GM21825 (cell line): ENCODE measurements at regions not wholly inside any gene's neighbourhood (a gene's known extent, or its start where the extent isn't known, plus 50 kb on each side); places are given as distances from the start of the nearest gene placed in this dataset.

Experiments used
- ATAC-seq: cut with Tn5 transposase; IDR thresholded peaks from one replicate; pipeline ENCODE4 v1.9.1; 2021; ENCODE audit warnings: mild to moderate bottlenecking, moderate library complexity; ENCODE audit not compliant: unreplicated experiment

DNA sequence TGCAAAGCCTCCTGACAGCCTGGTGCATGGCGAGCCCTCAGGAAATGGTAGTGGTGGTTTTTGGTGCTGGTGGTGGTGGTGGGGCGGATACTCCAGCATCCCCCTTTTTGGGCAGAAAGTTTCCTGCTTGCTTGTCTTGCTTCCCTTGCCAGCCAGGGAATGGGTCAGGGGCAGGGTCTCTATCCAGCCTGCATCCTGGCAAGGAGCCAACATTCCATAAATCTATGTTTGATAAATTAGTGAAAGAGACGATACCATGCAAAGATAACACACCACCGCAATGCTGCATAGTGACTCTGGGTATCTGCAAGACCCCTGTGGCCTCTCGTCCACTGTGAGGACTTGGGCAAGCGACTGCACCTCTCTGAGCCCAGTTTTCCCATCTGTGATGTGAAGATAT is 246.2 kb downstream of the LRFN2 start:
- ATAC-seq, result no peak

DNA sequence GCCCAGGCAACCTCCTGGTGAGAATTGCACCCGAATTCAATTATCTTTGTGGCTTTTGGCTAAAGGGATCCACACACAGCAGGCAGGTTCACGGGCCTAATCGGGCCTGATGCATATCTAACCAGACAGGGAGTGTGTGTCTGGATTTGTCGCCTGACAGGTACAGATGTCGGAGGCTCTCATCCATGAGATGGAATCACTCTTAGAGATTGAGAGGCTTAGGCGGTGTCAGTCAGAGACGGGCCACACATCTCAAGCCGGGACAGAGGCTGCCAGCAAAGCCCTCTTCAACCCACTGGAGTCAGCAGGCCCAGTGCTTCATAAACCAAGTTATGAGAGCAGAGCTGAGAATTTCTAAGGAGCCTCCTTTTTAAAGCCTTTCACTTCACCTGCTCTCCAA is 247.0 kb downstream of the LRFN2 start:
- ATAC-seq, result no peak

DNA sequence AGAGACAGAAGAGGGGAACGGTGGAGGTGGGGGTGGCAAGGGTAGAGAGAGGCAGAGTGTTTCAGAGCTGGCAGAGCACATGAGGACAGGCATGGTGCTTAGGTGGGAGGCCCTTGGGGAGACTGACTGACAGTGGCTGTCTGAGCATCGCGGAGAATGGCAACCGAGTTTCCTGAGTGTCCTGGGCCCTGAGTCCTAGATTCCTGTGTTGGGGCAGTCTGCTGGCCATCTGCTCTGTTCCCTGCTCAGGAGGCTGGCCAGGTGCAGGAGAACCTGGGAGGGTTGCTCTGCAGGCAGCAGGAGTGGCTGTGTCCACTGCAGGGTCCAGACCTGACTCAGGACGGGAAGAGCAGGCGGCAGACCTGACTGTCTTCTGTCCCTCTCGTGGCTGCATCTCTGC is 248.9 kb downstream of the LRFN2 start:
- ATAC-seq, result no peak

DNA sequence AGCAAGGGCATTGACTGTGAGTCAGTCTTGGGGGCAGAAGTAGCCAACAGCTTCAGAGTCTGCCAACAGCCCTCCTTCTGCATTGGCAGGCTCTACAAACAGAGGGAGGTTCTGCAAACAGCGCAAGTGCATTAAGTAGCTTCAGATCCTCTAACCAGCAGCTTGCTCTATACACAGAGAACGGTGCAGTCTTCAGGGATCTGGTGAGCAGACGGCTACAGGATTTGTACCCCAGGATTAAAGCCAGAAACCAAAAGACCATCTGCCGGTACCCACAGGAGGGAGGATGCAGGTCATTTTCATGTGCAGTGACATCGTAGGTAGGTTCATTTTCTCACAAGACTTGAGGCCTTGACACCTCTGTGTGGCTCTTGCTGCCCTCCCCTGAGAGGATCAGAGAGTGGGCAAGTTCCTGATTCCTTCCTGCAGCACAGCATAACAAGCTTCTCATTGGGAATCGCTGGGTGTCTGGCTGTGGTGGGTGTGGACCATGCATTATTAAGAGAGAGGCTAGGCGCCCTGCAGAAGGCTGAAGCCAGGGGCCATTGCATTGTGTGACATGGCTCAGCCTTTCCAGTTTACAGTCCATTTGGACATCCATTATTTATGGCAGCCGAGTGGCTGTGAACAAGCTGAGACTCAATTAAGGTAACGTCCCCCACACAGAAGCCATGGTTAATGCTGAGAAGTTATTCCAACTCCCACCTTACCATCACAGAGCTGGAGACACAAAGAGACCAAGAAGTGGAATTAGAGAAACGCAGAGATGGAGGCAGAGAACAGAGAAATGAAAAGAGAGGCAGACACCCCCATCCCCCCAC is 250.0 kb downstream of the LRFN2 start:
- ATAC-seq, result no peak

DNA sequence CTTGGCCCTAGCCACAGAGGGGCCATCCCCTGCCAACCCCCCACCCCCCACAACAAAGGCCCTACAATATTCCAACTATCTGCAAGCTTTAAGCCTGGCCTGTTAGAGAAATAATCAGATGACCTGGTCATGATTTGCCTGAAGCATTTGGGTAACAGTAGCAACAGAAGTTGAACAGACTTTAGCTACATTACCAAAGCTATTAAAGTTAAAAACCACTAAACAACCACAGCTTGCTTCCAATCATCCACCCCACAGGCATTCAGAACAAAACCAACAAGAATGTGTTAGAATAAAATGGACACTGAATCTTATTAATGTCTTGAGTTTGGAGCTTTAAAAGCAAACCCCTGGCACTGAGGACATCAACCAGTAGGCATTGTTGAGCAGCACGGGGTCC is 250.9 kb downstream of the LRFN2 start:
- ATAC-seq, result no peak

DNA sequence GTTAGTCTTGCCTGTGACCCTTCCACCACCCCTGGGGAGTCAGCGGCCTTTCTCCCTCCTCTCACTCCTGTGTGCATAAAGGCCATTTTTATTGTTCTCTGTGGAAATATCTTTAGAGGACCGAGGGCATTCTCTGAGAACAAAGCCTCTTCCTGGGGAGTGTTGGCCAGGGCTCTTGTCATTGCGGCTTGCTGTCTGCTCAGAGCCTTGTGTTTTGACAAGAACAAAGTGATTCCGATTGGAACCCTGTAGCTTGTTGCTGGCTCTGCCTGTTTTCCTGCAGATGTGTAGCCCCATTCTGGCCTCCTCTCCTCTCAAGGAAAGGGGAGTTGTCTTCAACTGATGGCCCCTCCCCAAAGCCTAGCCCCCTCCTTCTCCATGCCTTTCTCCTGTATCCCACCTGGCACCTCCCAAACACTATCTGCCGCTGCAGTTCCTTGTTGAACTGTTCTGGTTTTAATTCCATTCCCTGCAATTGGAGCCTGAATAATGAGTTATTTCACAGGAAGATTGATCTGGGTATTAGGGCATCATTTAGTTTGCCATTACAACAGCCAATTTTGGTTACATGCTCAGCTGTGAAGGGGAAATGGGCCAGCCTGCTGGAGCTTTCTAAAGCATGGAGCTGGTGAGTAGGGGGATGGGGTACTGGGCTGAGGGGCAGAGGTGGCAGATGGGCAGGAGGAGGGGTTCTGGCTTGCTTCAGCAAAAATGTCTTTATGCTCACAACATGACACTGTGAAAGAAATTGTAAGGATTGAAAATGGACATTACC is 252.5 kb downstream of the LRFN2 start:
- no peak for ATAC-seq

DNA sequence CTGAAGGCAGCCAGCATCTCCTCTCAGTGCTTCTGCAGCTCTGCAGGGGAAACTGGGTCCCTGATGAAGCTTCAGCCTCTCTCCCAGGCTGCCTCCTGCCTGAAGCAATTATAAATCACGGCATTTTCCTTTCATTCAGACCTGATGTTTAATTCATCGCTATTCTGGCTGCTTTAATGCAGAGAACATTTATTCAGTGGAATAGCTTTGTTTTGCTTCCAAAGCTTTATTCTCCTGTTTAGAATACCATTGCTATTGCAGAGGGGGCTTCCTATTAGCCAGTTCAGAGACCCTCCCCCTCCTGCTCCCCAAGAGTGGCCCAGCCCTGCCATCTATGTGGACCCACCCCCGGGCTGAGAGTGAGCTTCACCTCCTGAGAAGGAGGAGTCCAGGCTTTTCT is 255.6 kb downstream of the LRFN2 start:
- ATAC-seq, result no peak

DNA sequence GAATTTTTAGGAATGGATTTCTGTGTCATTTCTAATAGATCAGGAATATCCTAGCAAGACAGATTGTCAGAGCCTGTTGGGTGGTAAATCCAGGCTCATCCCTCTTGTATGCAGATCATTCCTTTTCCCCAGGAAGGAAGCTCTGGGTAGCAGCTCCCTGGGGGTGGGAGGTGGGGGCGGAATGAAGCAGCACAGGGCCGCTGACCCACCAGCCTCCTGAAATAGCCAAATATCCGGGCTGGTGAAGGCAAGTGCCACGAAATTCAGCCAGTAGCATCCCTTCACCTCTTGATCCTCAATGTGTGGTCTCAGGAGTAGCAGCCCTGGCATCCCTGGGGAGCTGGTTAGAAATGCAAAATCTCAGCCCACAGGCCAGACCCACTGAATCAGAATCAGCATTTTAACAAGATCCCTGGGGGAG is 256.9 kb downstream of the LRFN2 start:
- no peak for ATAC-seq

DNA sequence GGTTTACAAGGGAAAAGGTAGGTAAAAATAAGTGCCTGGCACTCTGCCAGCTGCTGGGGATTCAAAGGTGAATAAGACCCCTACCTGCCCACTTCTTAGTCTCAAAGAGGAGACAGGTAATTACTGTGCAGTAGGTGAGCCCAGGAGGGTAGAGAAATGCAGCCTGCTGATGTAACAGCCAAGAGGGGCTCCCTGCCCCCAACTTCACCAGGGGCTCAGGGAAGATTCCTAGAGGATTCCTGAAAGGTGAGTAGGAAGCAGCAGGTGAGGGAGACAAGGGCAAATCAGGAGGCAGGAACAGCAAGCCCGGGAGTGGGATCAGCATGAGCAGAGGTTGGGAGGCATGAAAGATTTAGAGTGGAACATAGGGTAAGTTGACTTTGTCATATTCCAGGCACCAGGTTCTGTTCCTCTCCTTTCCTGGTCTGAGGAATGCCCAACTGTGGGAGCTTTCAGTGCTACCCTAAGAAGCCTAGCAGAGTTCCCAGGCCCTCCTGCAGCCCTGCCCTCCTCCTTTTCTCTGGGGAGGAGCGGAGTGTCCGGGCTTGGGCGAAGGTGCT is 258.1 kb downstream of the LRFN2 start:
- no peak for ATAC-seq

DNA sequence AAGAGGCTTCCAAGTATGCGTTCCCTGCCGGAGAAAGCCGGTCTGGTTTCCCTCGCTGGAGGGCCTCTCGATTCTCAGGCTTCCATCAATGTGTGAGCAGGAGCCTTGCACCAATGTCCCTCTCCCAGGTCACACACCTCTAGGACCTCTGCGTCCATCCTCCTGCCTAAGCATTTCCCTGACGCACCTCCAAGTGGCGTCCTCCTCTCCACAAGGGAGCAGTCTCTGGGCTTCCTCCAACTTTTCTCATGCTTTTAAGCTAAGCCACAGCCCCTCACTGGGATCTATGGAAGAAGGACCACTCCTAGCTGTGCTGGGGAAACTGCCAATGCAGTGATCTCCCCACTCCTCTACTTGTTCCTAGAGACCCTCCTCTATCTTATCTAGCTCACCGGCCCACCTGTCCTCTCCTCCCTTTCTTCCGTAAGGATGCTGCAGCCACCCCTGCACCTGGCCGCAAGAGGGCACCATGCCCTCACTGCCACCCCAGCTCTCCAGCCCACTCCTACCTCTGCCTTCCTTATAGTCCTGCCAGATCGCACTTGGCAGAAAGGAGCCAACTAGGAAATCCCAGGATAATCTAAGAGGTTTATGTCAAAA is 258.7 kb downstream of the LRFN2 start:
- no peak for ATAC-seq

DNA sequence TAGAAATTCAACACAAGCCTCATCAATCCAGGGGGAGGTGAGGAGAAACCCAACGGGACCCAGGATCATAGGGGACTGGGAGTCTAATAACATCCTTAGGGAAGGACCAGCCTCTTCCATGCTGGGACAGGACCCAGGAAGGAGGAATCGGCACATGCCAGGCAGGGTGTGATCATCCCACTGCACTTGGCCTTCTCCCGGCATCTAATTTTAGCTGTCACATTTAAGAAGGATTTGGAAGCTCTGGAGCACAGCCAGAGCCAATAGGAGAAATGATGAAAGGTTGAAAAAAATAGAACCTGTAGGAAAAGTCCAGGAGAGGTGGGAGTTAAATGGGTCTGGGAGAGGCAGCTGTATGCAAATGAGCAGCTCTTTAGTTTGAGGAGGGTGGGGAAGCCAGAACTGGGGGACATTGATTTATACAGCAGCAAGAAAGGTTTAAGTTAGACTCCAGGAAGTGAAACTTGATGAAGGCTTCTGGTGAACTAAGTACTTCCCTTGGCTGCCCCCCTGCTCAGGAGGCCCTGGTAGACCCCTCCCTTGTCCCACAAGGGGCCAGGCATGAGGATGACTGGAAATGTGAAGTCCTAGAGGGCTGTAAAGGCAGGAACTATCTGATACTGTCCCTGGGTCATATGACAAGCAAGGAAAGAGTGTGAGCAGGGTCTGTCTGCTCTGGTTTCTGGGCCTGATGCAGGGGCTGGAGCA is 260.3 kb downstream of the LRFN2 start:
- no peak for ATAC-seq

DNA sequence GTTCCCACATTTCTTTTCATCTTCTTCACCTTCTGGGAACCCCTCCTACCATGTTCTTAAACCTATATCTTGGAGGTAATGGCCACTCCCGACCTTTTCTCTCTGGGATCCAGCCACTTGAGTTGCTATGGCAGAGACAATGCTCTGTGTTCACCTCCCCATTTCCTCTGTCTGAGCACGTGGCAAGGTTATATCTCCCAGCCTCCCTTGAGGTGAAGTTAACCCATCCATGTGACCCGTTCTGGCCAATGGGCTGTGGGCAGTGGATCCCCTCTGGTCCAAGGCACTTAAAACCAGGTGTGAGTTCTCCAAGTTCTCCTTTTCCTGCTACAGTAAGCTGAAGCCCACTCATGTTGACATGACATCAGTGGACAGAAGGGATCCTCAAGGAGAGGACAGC is 261.4 kb downstream of the LRFN2 start:
- ATAC-seq, result no peak

DNA sequence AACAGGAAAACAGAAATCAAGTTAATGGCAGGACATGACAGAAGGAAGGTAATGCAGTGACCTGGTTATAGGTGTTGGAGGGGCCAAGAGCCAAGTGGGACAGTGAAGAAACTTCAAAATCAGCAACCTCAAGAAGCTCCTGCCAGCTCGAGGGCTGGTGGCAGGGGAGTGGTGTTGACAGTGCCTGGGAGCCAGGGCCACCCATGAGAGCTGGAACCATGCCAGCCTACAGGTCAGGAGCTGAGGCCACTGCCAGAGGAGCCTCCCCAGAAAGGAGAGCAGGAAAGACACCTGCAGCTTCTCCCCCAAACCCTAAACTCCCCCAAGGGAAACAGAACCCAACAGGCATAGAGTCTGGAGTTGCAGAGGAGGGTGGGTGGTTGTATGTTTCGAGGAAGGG is 262.1 kb downstream of the LRFN2 start:
- no peak for ATAC-seq

DNA sequence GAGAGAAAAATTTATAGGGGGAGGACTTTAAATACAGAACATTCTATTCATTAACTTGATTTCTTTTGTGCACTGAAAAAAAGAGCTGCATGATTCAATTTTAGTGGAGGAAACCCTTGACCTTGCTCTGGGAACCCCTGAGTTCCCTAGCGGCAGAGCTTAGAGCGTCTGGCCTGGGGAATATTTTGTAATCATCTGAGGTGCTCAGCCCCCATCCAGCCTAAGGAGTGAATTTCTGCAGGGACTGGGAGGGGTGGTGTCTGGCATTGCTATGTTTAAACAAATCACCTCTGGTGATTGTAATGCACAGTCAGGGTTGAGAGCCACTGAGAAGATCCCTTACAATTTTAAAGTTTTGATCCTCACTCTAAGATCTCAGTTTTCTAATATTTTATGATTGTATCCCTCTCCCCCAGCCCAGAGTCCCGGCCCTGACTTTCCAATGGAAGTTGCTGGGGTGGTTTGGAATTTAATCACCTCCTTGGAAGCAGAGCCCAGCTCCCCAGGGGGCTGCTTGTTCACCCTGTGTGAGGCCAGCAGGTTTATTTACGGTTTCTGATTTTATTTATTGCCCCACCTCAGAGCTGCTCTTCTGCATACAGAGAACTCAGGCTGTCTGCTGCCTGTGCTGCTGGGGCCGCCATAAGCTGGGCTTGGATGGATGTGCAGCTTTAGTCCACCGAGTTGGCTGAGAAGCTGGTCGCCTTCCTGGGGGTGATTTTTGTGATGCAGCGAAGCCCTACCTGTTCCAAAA is 263.1 kb downstream of the LRFN2 start:
- ATAC-seq, result no peak

DNA sequence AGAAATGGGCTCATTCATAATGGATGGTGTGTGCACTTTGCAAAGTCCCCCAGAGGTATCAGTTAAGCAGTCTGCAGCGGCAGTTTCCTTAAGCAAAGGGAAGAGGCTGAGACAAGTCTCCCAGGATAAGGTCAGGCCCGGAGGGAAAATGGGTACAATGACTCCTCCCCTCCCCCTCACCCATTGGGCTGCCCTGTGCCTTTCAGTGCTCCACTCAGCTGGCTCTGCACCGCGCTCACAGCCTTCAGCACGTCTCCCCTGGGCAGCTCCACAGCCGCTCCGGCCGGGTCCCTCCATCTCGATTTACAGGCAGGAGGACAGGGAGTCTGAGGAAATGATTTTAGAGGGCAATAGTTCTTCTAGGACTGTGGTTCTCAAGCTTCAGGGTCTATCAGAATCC is 264.8 kb downstream of the LRFN2 start:
- no peak for ATAC-seq

DNA sequence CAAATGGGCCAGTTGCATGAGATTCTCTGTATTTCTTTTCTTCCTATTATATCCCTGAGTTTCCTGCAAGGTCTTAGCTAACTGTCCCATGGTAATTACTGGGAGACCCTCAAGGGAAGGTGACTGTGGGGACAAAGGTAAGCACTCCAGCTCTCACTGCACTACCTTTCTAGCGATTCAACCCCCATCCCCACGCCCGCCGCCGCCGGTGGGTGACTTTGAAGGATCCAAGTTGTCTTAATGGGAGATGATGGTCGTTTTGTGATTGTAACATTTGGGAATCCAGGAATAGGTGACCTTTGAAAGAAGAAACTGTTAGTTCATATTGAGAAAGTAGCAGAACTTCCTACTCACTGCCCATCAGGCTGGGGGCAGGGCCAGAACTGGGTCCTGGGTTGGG is 265.5 kb downstream of the LRFN2 start:
- ATAC-seq, result no peak

DNA sequence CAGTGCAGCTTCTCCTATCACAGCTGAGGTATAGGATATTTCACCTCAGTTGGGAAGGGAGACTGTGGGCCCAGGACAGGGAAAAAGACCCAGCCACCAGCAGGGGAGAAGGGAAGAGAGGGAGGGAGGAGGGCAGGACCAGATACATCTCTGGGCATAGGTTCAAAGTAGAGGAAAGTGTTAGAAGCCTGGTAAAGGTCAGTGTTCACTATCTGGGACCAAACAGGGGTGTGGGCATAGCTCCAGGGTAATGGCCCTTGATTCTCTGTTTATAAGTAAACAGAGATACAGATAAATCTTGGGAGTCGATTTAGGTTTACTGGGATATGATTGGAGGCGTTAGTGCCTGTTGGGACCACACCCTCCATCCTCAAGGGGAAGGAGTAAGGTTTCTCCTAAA is 266.2 kb downstream of the LRFN2 start:
- no peak for ATAC-seq

DNA sequence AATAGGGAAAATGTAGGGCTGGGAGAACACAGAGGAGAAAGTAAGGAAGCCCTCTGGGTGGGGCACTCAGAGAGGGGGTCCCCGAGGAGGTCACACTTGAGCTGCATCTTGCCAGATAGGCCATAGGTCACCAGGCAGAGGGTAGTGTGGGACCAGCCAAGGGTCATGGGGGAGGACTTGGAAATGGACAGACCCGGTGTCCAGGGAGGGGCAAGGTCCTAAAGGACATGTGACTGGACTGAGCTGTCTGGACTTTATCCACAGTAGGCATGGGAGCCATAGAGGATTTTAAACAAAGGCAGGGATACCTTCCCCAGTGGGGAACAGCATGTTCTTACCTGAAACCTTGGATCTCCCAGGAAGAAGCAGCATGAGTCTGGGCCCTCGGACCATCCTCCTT is 266.7 kb downstream of the LRFN2 start:
- ATAC-seq, result no peak

DNA sequence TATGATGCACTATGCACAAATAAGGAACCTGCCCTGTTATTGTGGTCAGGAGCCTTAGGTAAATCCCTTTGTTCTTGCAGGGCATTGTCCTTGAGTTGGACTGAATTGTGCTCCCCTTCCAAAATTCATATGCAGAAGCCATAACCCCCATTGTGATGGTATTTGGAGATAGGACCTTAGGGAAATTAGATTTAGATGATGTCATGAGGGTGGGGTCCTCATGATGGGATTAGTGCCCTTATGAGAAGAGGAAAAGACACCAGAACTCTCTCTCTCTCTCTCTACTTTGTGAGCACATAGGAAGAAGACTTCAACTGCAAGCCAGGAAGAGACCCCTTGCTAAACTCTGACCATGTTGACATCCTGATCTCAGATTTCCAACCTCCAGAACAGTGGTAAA is 268.0 kb downstream of the LRFN2 start:
- ATAC-seq, result no peak

DNA sequence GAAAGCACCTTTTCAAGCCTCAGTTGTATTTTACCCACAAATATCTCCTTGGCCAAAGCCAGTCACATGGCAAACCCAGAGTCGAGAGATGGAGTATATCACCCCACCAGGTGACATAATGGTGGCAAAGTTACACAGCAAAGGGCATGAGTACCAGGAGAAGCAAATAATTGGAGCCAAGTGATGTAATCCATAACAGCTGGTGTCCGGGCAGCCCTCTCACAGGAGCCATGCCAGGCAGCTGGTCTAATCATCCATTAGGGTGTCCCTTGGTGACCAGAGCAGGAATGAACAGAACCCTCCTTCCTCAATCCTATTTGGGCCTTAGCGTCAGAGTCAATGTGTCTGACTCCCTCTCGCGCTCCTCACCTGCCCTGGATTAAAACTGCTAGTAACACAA is 272.1 kb downstream of the LRFN2 start:
- ATAC-seq, result no peak
